K562 (cell line): ENCODE measurements at regions not wholly inside any gene's neighbourhood (a gene's known extent, or its start where the extent isn't known, plus 50 kb on each side); places are given as distances from the start of the nearest gene placed in this dataset.

Source experiments
- ARID3A ChIP-seq: IDR thresholded peaks from 2 replicates; pipeline ENCODE4 v1.6.1; 2012; ENCODE audit warnings: low read depth, low read length, improper control_type of control experiment, borderline replicate concordance
- BHLHE40 ChIP-seq: IDR thresholded peaks from 2 replicates; pipeline ENCODE4 v1.6.1; 2011; ENCODE audit warnings: low read length, improper control_type of control experiment
- CBX5 ChIP-seq: IDR thresholded peaks from 2 replicates; pipeline ENCODE4 v1.6.1; 2014; ENCODE audit warnings: low read depth, borderline replicate concordance
- CXXC5 ChIP-seq: fragments of 250-450 bp; sonication (Bioruptor Pico); IDR thresholded peaks from 2 replicates; pipeline ENCODE4 v1.8.0; 2022; ENCODE audit warnings: inconsistent platforms, mild to moderate bottlenecking, moderate library complexity
- ETV1 ChIP-seq: fragments of 450-650 bp; conservative IDR thresholded peaks from 2 replicates; pipeline ENCODE4 v1.6.1; 2016; ENCODE audit warnings: missing genetic modification characterization, control low read depth, low read depth, missing compliant biosample characterization
- ETV6 ChIP-seq, 3 experiments: fragments of 150-350 bp in 1 of 3; sonication (generic) in 1 of 3; formaldehyde crosslinking in 1 of 3; IDR thresholded peaks; 2 replicates each; pipeline versions ENCODE4 v1.6.1 to v1.8.0; 2014 to 2022; ENCODE audit warnings: borderline replicate concordance in 2 of 3, low read depth in 2 of 3, antibody characterized with exemption in 1 of 3, low read length in 1 of 3, mild to moderate bottlenecking in 1 of 3, missing genetic modification reagents in 1 of 3
- GABPA ChIP-seq: fragments of 200-800 bp; sonication (Bioruptor generic); conservative IDR thresholded peaks from 2 replicates; pipeline ENCODE4 v1.6.1; 2016; ENCODE audit warnings: low read depth, missing genetic modification characterization, missing compliant biosample characterization
- GABPB1 ChIP-seq: sonication (generic); formaldehyde crosslinking; IDR thresholded peaks from 2 replicates; pipeline ENCODE4 v1.8.0; 2022; ENCODE audit warnings: mild to moderate bottlenecking, missing genetic modification reagents
- GMEB1 ChIP-seq: fragments of 250-450 bp; sonication (Bioruptor Pico); IDR thresholded peaks from 2 replicates; pipeline ENCODE4 v1.4.0; 2020; ENCODE audit warnings: mild to moderate bottlenecking
- HCFC1 ChIP-seq: IDR thresholded peaks from 2 replicates; pipeline ENCODE4 v1.6.1; 2012; ENCODE audit warnings: low read depth, low read length, improper control_type of control experiment
- MBD2 ChIP-seq: sonication (generic); IDR thresholded peaks from 2 replicates; pipeline ENCODE4 v1.6.1; 2016; ENCODE audit warnings: low read depth, borderline replicate concordance
- MED1 ChIP-seq: sonication (generic); formaldehyde crosslinking; IDR thresholded peaks from 2 replicates; pipeline ENCODE4 v1.8.1; 2023; ENCODE audit warnings: missing genetic modification reagents, borderline replicate concordance
- MYC ChIP-seq, 2 experiments: fragments of 250-450 bp in 1 of 2; sonication (Bioruptor Pico) in 1 of 2; IDR thresholded peaks; 2 replicates each; pipeline versions ENCODE4 v1.5.1 to v1.6.1; 2012 to 2021; ENCODE audit warnings: low read depth in 2 of 2, borderline replicate concordance in 1 of 2, improper control_type of control experiment in 1 of 2, low read length in 1 of 2, mild to moderate bottlenecking in 1 of 2, moderate library complexity in 1 of 2
- NFYB ChIP-seq: IDR thresholded peaks from 2 replicates; pipeline ENCODE4 v1.6.1; 2011; ENCODE audit warnings: mild to moderate bottlenecking, moderate library complexity; ENCODE audit not compliant: insufficient read length; ENCODE audit errors: extremely low read depth
- OTX1 ChIP-seq: fragments of 450-650 bp; formaldehyde crosslinking; IDR thresholded peaks from 2 replicates; pipeline ENCODE4 v1.4.0; 2022; ENCODE audit warnings: mild to moderate bottlenecking
- PHF20 ChIP-seq: fragments of 450-650 bp; IDR thresholded peaks from 2 replicates; pipeline ENCODE4 v1.6.1; 2018; ENCODE audit not compliant: partially characterized antibody
- PRDM10 ChIP-seq: fragments of 450-650 bp; IDR thresholded peaks from 2 replicates; pipeline ENCODE4 v1.6.1; 2018; ENCODE audit not compliant: partially characterized antibody
- RAD51 ChIP-seq: fragments of 450-650 bp; IDR thresholded peaks from 2 replicates; pipeline ENCODE4 v1.7.1; 2016; ENCODE audit warnings: low read depth, mild to moderate bottlenecking, borderline replicate concordance
- RBM25 ChIP-seq: fragments of 200-400 bp; formaldehyde crosslinking; IDR thresholded peaks from 2 replicates; pipeline ENCODE4 v1.6.1; 2018; ENCODE audit warnings: low read length, low read depth, moderate library complexity; ENCODE audit not compliant: severe bottlenecking
- ZNF511 ChIP-seq: sonication (generic); formaldehyde crosslinking; IDR thresholded peaks from 2 replicates; pipeline ENCODE4 v1.8.0; 2022; ENCODE audit warnings: mild to moderate bottlenecking, missing genetic modification reagents

GRCh38 chr1:37423810-37424209, 50.6 kb upstream of the ZC3H12A start (continued):
- TF ChIP-seq ZNF511 (CRISPR knock-in tag) (no peak), PHF20 (peak; percentile 83), RBM25 (peak; percentile 52), MBD2 (peak; percentile 33; the same call in 1 of the 2 replicates), BHLHE40 (no peak), CXXC5 (peak; percentile 44; the same call in 1 of the 2 replicates), ARID3A (no peak), HCFC1 (peak; percentile 9; the same call in 1 of the 2 replicates), ETV6 (IDR thresholded peaks at IDR 0.05; ENCODE audit: borderline replicate concordance in 1 of 2, low read depth in 2 of 2, low read length in 1 of 2) (no peak), ETV6 (CRISPR knock-in tag; IDR thresholded peaks at IDR 0.05; ENCODE audit: borderline replicate concordance) (no peak), NFYB (peak; percentile 49), CBX5 (no peak), ETV1 (tag) (peak; percentile 39; the same call in 1 of the 2 replicates), GABPA (tag) (peak; percentile 58), OTX1 (peak; percentile 37; the same call in 1 of the 2 replicates), GMEB1 (CRISPR knock-in tag) (no peak), MED1 (CRISPR knock-in tag) (no peak), PRDM10 (peak; percentile 81), MYC (IDR thresholded peaks at IDR 0.05; ENCODE audit: low read depth, low read length) (0 out of 2 replicates have a peak, but pooled peaks have one; percentile 19), MYC (CRISPR knock-in tag; IDR thresholded peaks at IDR 0.05; ENCODE audit: borderline replicate concordance, low read depth) (no peak), GABPB1 (CRISPR knock-in tag) (peak; percentile 25; the same call in 1 of the 2 replicates), RAD51 (peak; percentile 58)
